C1 segment of cervical spinal cord (tissue), 14 donors: ENCODE measurements at regions not wholly inside any gene's neighbourhood (a gene's known extent, or its start where the extent isn't known, plus 50 kb on each side); places are given as distances from the start of the nearest gene placed in this dataset.

ENCODE experiments used
- DNase-seq, 14 donors: peaks; one replicate each; lab custom pipeline; 2025; lab: John Stamatoyannopoulos, UW

GRCh38 chr6:114564302-114564933 is 221.6 kb upstream of the HS3ST5 start:
- no peak for DNase-seq

GRCh38 chr6:114559419-114559818 is 216.6 kb upstream of the HS3ST5 start:
- DNase-seq, result no peak

- no peak for DNase-seq
These were observed 215.3 kb upstream of the HS3ST5 start for GRCh38 chr6:114558153-114558552.

GRCh38 chr6:114556846-114557488 is 214.1 kb upstream of the HS3ST5 start:
- no peak for DNase-seq

- DNase-seq, result no peak
These were observed 207.5 kb upstream of the HS3ST5 start for GRCh38 chr6:114550316-114550715.

GRCh38 chr6:114543696-114544095 is 200.9 kb upstream of the HS3ST5 start:
- no peak for DNase-seq

- DNase-seq, result no peak
These were observed 199.0 kb upstream of the HS3ST5 start for GRCh38 chr6:114541794-114542193.

DNA sequence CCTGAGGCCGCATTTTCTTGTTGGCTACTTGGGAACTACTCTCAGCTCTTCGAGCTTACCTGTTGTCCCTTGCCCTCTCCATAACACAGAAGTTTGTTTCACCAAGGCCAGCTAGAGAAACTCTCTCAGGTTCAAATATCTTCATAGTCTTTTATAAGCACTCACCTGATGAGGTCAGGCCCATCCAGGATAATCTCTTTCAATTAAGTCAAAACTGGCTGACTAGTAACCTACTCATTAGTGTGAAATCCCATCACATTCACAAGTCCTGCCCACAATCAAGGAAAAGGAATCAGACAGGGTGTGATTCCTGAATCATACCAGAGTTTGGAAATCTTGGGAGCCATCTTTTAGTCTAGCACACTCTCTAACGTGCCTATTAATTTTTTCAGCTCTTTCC is 195.2 kb upstream of the HS3ST5 start:
- DNase-seq, result no peak

GRCh38 chr6:114534813-114535212 is 192.0 kb upstream of the HS3ST5 start:
- no peak for DNase-seq

- no peak for DNase-seq
These were observed 181.3 kb upstream of the HS3ST5 start for GRCh38 chr6:114524081-114524480.

- DNase-seq, result no peak
These were observed 180.7 kb upstream of the HS3ST5 start for GRCh38 chr6:114523508-114523907.

- DNase-seq, result no peak
These were observed 179.1 kb upstream of the HS3ST5 start for GRCh38 chr6:114521926-114522325.

GRCh38 chr6:114520976-114521375 is 178.2 kb upstream of the HS3ST5 start:
- no peak for DNase-seq

- DNase-seq, result no peak
These were observed 171.3 kb upstream of the HS3ST5 start for GRCh38 chr6:114514170-114514569.

DNA sequence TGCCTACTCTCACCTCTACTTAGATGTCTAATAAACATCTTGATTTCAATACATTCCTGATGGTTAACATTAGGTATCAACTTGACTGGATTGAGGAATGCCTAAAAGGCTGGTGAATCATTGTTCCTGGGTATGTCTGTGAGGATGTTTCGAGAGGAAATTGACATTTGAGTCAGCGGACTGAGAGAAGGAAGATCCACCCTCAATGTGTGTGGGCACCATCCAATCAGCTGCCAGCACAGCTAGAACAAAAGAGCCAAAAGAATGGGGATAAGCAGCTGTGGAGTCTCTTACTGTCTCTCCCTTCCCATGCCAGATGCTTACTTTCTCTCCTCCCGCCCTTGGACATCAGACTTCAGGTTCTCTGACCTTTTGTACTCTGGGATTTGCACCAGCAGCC is 128.6 kb upstream of the HS3ST5 start:
- no peak for DNase-seq

- DNase-seq, result no peak
These were observed 125.1 kb upstream of the HS3ST5 start for GRCh38 chr6:114467931-114468330.

GRCh38 chr6:114465511-114465910 is 122.7 kb upstream of the HS3ST5 start:
- DNase-seq, result no peak

DNA sequence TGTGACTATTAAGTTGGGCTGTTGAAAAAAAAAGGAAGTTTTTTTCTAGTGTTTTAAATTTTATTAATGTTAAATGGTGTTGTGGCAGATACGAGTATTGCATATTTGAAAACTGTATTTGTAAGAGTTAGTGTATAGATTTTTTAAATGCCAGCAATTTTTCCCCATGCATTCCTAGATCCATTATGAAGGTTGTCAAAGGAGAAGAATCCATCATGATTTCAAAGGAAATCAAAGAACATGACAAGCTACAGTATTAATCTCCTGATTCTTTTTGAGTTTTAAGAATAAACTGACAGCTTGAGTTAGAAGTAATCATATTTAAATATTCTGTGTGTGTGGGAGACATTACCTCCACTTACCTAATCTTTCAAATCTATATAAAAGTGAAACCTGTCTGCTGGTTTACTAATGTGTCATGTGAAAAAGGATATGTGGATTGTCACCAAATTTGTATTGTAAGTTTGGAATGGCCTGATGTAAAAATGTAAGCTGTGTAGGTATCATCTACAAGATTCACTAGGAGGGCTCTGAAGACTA is 111.0 kb upstream of the HS3ST5 start:
- no peak for DNase-seq

DNA sequence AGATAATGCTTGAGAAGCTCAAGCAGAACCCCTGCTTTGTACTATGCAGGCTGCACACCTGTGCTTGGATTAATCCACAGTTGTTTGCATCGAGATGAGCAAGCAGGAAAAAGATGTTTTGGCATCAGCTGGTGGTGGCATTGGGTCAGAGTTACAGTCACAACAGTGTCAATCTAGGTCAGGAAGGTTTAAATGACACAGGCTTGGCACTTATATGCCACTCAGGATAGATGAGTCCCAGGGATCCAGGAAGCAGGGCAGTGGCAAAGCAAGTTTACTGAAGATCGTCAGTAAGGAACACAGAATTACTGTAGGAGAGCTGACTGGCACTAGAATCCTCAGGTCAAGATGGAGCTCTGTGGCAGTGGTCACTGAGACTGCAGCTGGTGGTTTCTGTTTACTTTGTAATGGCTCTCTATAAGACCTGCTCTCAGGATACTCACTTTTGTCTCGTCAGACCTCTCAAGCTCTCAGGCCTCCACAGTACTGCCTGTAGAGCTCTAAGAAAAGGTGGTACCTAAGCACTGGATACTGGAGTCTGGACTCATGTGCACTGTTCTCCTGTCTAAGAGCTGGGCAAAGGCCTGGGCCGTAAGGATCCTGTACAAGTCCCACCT is 110.1 kb upstream of the HS3ST5 start:
- DNase-seq, result no peak

GRCh38 chr6:114450631-114451030 is 107.8 kb upstream of the HS3ST5 start:
- DNase-seq, result no peak

DNA sequence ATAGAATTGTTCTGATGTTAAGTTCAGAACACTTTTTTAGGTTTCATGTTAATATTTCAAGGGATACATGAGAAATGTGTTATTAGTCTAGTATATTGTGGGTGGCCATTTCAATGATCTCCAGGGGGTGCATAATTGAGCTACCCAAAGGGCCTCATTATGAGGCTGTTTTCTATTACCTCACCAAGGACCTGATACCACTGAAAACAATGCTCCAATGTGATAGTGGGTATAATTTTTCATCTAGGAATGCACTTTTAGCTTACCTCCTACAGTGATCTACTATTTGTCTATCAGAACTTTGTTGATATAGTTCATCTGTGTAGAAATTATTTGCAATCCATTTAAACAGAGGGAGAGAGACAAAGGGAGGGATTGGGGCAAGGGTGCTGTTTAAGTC is 106.8 kb upstream of the HS3ST5 start:
- DNase-seq, result no peak

DNA sequence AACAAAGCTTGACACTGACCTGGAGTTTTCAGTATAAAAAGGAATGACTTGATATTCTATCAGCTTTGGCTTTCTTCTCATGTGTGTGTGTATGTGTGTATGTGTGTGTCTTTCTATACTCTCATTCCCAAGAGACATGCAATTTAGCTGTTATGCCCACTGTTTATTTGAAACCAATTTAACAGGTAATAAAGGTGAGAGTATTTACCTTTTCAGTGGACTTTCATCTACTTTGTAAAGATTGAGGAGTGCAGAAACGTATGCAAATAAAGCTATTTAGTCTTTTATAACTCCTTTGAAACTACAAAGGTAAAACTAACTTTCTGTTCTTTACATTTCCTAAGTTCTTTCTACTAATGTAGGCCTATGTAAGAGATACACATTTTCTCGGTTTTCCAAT is 103.5 kb upstream of the HS3ST5 start:
- DNase-seq, result no peak

- no peak for DNase-seq
These were observed 103.0 kb upstream of the HS3ST5 start for GRCh38 chr6:114445846-114446245.
